HepG2 (cell line): ENCODE measurements at regions not wholly inside any gene's neighbourhood (a gene's known extent, or its start where the extent isn't known, plus 50 kb on each side); places are given as distances from the start of the nearest gene placed in this dataset.

Source experiments
- ATAC-seq: fragments of 200-7000 bp; cut with Tn5 transposase; 3 replicates; pipeline ENCODE4 v1.9.1; 2020; ENCODE audit warnings: mild to moderate bottlenecking, moderate library complexity
- BruUV-seq: library from RNA; stranded (reverse); fragments of 400-500 nt; replicated peaks from 2 replicates; lab custom pipeline; 2021; lab: Mats Ljungman, UMichigan
- CTCF ChIA-PET: fragments of 300-600 bp; formaldehyde crosslinking; extraction: SDS; loops from one replicate; lab custom pipeline; 2021; ENCODE audit warnings: low total read pairs, inconsistent platforms, low intra/inter-chr PET ratio; lab: Yijun Ruan, JAX
- POLR2A ChIA-PET: fragments of 350-600 bp; sonication (Branson Sonifier 250); formaldehyde crosslinking; loops from one replicate; lab custom pipeline; 2020; ENCODE audit warnings: antibody characterized with exemption, inconsistent platforms; lab: Yijun Ruan, JAX
- DNase-seq: peaks from one replicate; pipeline ENCODE4 v3.0.0-alpha.2; 2015; ENCODE audit warnings: low spot score
- FAIRE-seq: peaks from 3 replicates; lab custom pipeline; 2011; peaks lifted over from hg19 to GRCh38; lab: Jason Lieb, UNC
- H2AFZ ChIP-seq: one replicate; pipeline ENCODE4 v1.6.1; 2011; ENCODE audit warnings: low read length, inconsistent platforms
- H3K27ac ChIP-seq: fragments of 300-600 bp; 3 replicates; pipeline ENCODE4 v1.8.0; 2011; ENCODE audit warnings: mixed run types, mild to moderate bottlenecking, mixed read lengths, low read length, inconsistent platforms; ENCODE audit not compliant: insufficient read depth; ENCODE audit errors: extremely low read length
- H3K27me3 ChIP-seq, 2 experiments: fragments of 200-600 bp in 1 of 2; 2 replicates in 1 of 2; 3 replicates in 1 of 2; pipeline versions ENCODE4 v1.6.0 to v1.8.0; 2011; ENCODE audit warnings: low read length in 2 of 2, mild to moderate bottlenecking in 2 of 2, moderate library complexity in 2 of 2, inconsistent platforms in 1 of 2; ENCODE audit not compliant: insufficient read depth in 2 of 2, control insufficient read depth in 1 of 2
- H3K36me3 ChIP-seq, 2 experiments: fragments of 200-600 bp in 1 of 2; replicated peaks in 1 of 2; 2 replicates in 1 of 2; 3 replicates in 1 of 2; pipeline versions ENCODE4 v1.5.1 to v1.8.0; 2011; ENCODE audit warnings: low read length in 2 of 2, inconsistent platforms in 1 of 2; ENCODE audit not compliant: insufficient read depth in 2 of 2, control insufficient read depth in 1 of 2
- H3K4me1 ChIP-seq: 2 replicates; pipeline ENCODE4 v1.5.1; 2012; ENCODE audit warnings: low read length, inconsistent platforms; ENCODE audit not compliant: insufficient read depth
- H3K4me2 ChIP-seq: 2 replicates; pipeline ENCODE4 v1.6.0; 2011; ENCODE audit warnings: low read depth, low read length, inconsistent platforms
- H3K4me3 ChIP-seq, 3 experiments: fragments of 200-600 bp in 1 of 3; sonication (generic), shearing (Covaris generic) in 1 of 3; replicated peaks in 1 of 3; 2 replicates each; pipeline ENCODE4 v1.5.1; 2011 to 2016; ENCODE audit warnings: low read length in 3 of 3, inconsistent platforms in 2 of 3, low read depth in 2 of 3, mild to moderate bottlenecking in 2 of 3, control low read depth in 1 of 3, mixed read lengths in 1 of 3; ENCODE audit not compliant: insufficient read depth in 1 of 3
- H3K79me2 ChIP-seq: one replicate; pipeline ENCODE4 v1.6.1; 2011; ENCODE audit warnings: low read length, inconsistent platforms; ENCODE audit not compliant: insufficient read depth
- H3K9ac ChIP-seq: 2 replicates; pipeline ENCODE4 v1.6.0; 2011; ENCODE audit warnings: mild to moderate bottlenecking, low read depth, low read length, inconsistent platforms; ENCODE audit not compliant: insufficient read depth
- H3K9me3 ChIP-seq: 2 replicates; pipeline ENCODE4 v1.5.1; 2012; ENCODE audit warnings: mild to moderate bottlenecking, low read length
- H4K20me1 ChIP-seq: 2 replicates; pipeline ENCODE4 v1.6.0; 2011; ENCODE audit warnings: inconsistent platforms, mild to moderate bottlenecking, low read length, moderate library complexity; ENCODE audit not compliant: insufficient read depth
- ASH2L ChIP-seq: fragments of 300-600, 200-600 bp; sonication (generic); IDR thresholded peaks from 2 replicates; pipeline ENCODE4 v1.7.0; 2017; ENCODE audit warnings: low read depth, mild to moderate bottlenecking, moderate library complexity, mixed read lengths, low read length; ENCODE audit not compliant: insufficient read length
- BHLHE40 ChIP-seq: IDR thresholded peaks from 2 replicates; pipeline ENCODE4 v1.6.1; 2011; ENCODE audit warnings: low read length, improper control_type of control experiment
- HMG20A ChIP-seq: IDR thresholded peaks from 2 replicates; pipeline ENCODE4 v1.6.1; 2016; ENCODE audit warnings: borderline replicate concordance
- HMG20B ChIP-seq: conservative IDR thresholded peaks from 2 replicates; pipeline ENCODE4 v1.6.1; 2016; ENCODE audit warnings: missing genetic modification reagents, missing compliant biosample characterization
- RARA ChIP-seq: IDR thresholded peaks from 2 replicates; pipeline ENCODE4 v1.6.1; 2016; ENCODE audit warnings: missing genetic modification reagents, missing compliant biosample characterization
- RBFOX2 ChIP-seq: fragments of 200-400 bp; formaldehyde crosslinking; IDR thresholded peaks from 2 replicates; pipeline ENCODE4 v1.6.1; 2017; ENCODE audit warnings: low read depth, mild to moderate bottlenecking, low read length
- RELA ChIP-seq: sonication (generic); formaldehyde crosslinking; IDR thresholded peaks from 2 replicates; pipeline ENCODE4 v1.4.0; 2020; ENCODE audit warnings: missing genetic modification reagents
- ZBTB3 ChIP-seq: sonication (generic); formaldehyde crosslinking; IDR thresholded peaks from 2 replicates; pipeline ENCODE4 v1.4.0; 2020; ENCODE audit warnings: low read depth, mild to moderate bottlenecking, moderate library complexity, missing genetic modification reagents, borderline replicate concordance
- ZNF567 ChIP-seq: sonication (generic); formaldehyde crosslinking; IDR thresholded peaks from 2 replicates; pipeline ENCODE4 v1.8.1; 2023; ENCODE audit warnings: mild to moderate bottlenecking, missing genetic modification reagents, borderline replicate concordance
- WGBS: methylation state at CpG from one replicate; pipeline ENCODE4 v1.1.6; 2017; ENCODE audit warnings: low lambda C conversion rate; 5-methylcytosine and 5-hydroxymethylcytosine counted together
- in situ Hi-C: cut with HindIII; loops from 2 replicates; pipeline ENCODE4 v1.10.0; 2017; ENCODE audit warnings: low pct_unique_long_range_greater_than_20kb; ENCODE audit not compliant: extremely low pct_ligation_motif_present
- intact Hi-C: fragments of 100-400 bp; cut with micrococcal nuclease; formaldehyde crosslinking; loops from one replicate; pipeline ENCODE4 v1.10.0; 2022; ENCODE audit not compliant: unreplicated experiment
- TF ChIP-seq, protein P1 (sequence below), 2 experiments: sonication (generic) in 1 of 2; formaldehyde crosslinking in 1 of 2; IDR thresholded peaks; 2 replicates each; pipeline versions ENCODE4 v1.6.1 to v1.9.0; 2014 to 2022; ENCODE audit warnings: antibody characterized with exemption in 1 of 2, borderline replicate concordance in 1 of 2, inconsistent platforms in 1 of 2, low read depth in 1 of 2, missing genetic modification reagents in 1 of 2

DNA sequence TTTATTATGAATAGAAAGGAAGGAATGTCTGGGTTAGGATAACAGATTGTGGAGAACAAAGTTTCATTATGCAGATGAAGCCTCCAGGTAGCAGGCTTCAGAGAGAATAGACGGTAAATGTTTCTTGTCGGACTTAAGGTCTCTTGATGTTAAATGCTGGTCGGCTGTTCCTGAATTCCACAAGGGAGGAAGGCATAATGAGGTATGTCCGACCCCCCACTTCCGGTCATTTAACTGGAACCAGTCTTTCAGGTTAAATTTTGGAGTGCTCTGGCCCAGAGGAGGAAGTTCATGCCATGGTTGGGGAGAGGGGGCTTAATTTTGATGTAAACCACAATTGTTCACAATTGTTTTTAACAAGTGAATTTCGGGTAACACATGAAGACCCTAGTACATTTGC lies 158.1 kb upstream of the VCX3A start:
- TF ChIP-seq ASH2L, result no peak
- no peak overlapping the region for H3K27ac ChIP-seq
- no peak overlapping the region for H3K4me2 ChIP-seq
- intact Hi-C loops (no loop called here), in situ Hi-C loops (no loop called here)
- FAIRE-seq, result no peak
- no peaks in the 10 kb centered on the region for H4K20me1 ChIP-seq
- H3K36me3 ChIP-seq, result no peaks in the 10 kb centered on the region
- 10% methylated on average over 3 of the region's 6 CpGs for WGBS
- ChIA-PET POLR2A (no interaction called here), CTCF (no interaction called here)
- H3K4me1 ChIP-seq, result no peaks in the 10 kb centered on the region
- no peak overlapping the region for H3K4me3 ChIP-seq
- H3K9me3 ChIP-seq, result no peaks in the 10 kb centered on the region
- no peak overlapping the region for H3K9ac ChIP-seq
- no TSS peak for BruUV-seq
- no peak for ATAC-seq
- H3K79me2 ChIP-seq, result no peaks in the 10 kb centered on the region
- H3K27me3 ChIP-seq, result no peaks in the 10 kb centered on the region
- DNase-seq, result no peak
- no peak overlapping the region for H2AFZ ChIP-seq

DNA sequence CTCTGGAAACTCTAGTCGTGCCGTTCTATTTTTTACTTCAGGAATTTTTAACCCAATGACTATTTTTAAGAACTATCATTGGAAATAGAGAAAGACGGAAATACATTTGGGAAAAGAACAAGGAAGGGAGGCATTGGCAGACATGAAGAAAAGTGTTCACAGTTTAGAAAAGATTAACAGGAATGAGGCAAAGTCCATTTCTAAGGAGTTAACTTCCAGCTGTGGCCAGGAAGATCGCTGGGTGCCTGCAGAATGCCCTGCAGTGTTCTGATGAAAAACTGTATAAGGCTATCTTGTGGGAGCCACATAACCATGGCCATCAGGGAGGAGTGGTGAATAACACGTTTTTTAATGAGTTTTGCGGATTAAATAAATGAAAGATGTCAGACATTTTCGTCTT lies 150.6 kb upstream of the VCX3A start:
- in situ Hi-C loops, result no loop called here
- H3K27ac ChIP-seq, result no peak overlapping the region
- TF ChIP-seq HMG20A (CRISPR knock-in tag), result no peak
- no peak for TF ChIP-seq HMG20B (CRISPR knock-in tag)
- TF ChIP-seq RELA (CRISPR knock-in tag), result no peak
- TF ChIP-seq RBFOX2, result no peak
- TF ChIP-seq ZNF567 (CRISPR knock-in tag), result no peak
- TF ChIP-seq ZBTB3 (CRISPR knock-in tag), result no peak
- TF ChIP-seq BHLHE40, result no peak
- TF ChIP-seq, protein P1, sequence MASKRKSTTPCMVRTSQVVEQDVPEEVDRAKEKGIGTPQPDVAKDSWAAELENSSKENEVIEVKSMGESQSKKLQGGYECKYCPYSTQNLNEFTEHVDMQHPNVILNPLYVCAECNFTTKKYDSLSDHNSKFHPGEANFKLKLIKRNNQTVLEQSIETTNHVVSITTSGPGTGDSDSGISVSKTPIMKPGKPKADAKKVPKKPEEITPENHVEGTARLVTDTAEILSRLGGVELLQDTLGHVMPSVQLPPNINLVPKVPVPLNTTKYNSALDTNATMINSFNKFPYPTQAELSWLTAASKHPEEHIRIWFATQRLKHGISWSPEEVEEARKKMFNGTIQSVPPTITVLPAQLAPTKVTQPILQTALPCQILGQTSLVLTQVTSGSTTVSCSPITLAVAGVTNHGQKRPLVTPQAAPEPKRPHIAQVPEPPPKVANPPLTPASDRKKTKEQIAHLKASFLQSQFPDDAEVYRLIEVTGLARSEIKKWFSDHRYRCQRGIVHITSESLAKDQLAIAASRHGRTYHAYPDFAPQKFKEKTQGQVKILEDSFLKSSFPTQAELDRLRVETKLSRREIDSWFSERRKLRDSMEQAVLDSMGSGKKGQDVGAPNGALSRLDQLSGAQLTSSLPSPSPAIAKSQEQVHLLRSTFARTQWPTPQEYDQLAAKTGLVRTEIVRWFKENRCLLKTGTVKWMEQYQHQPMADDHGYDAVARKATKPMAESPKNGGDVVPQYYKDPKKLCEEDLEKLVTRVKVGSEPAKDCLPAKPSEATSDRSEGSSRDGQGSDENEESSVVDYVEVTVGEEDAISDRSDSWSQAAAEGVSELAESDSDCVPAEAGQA (IDR thresholded peaks at IDR 0.05; ENCODE audit: low read depth), result no peak
- TF ChIP-seq, protein P1 (CRISPR knock-in tag; IDR thresholded peaks at IDR 0.05; ENCODE audit: borderline replicate concordance), result no peak
- no peak for TF ChIP-seq RARA

More for the DNA sequence above, 150.6 kb upstream of the VCX3A start:
- ChIA-PET CTCF (no interaction called here), POLR2A (no interaction called here)
- Histone ChIP-seq H4K20me1 (no peaks in the 10 kb centered on the region), H3K79me2 (no peaks in the 10 kb centered on the region), H3K9ac (no peak overlapping the region), H3K9me3 (no peaks in the 10 kb centered on the region), H3K36me3 (no peaks in the 10 kb centered on the region), H3K27me3 (no peaks in the 10 kb centered on the region), H3K4me2 (no peak overlapping the region), H3K4me1 (no peaks in the 10 kb centered on the region), H2AFZ (no peak overlapping the region), H3K4me3 (no peak overlapping the region)
- DNase-seq (no peak), ATAC-seq (no peak), FAIRE-seq (no peak)
- 4% methylated on average over 7 of the region's 7 CpGs for WGBS
- BruUV-seq, result no TSS peak
- intact Hi-C loops, result no loop called here
